ENCODE measurements at regions not wholly inside any gene's neighbourhood (a gene's known extent, or its start where the extent isn't known, plus 50 kb on each side); places are given as distances from the start of the nearest gene placed in this dataset.

GRCh38 chr15:29935296-29936004 lies 113.2 kb upstream of the TJP1 start:
- TF ChIP-seq, protein P1, sequence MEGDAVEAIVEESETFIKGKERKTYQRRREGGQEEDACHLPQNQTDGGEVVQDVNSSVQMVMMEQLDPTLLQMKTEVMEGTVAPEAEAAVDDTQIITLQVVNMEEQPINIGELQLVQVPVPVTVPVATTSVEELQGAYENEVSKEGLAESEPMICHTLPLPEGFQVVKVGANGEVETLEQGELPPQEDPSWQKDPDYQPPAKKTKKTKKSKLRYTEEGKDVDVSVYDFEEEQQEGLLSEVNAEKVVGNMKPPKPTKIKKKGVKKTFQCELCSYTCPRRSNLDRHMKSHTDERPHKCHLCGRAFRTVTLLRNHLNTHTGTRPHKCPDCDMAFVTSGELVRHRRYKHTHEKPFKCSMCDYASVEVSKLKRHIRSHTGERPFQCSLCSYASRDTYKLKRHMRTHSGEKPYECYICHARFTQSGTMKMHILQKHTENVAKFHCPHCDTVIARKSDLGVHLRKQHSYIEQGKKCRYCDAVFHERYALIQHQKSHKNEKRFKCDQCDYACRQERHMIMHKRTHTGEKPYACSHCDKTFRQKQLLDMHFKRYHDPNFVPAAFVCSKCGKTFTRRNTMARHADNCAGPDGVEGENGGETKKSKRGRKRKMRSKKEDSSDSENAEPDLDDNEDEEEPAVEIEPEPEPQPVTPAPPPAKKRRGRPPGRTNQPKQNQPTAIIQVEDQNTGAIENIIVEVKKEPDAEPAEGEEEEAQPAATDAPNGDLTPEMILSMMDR (IDR thresholded peaks at IDR 0.05; ENCODE audit: low read depth, low read length) = peak; percentile 26
- TF ChIP-seq EZH2phosphoT487 (IDR thresholded peaks at IDR 0.05; ENCODE audit: low read depth) = no peak

Data from OCI-LY3 (cell line).